Right forelimb (tissue), 1 donor: ENCODE measurements at regions not wholly inside any gene's neighbourhood (a gene's known extent, or its start where the extent isn't known, plus 50 kb on each side); places are given as distances from the start of the nearest gene placed in this dataset.

Source experiments
- DNase-seq: peaks from one replicate; pipeline ENCODE4 v3.0.0-alpha.2; 2018

- no peak for DNase-seq
Observed at GRCh38 chr12:125436686-125437085, 371.5 kb downstream of the AACS start.

- no peak for DNase-seq
Observed at GRCh38 chr12:125440399-125440798, 375.2 kb downstream of the AACS start.

GRCh38 chr12:125443341-125443740 lies 378.1 kb downstream of the AACS start:
- no peak for DNase-seq

GRCh38 chr12:125451408-125451807 lies 386.2 kb downstream of the AACS start:
- no peak for DNase-seq

GRCh38 chr12:125453751-125454150 lies 388.5 kb downstream of the AACS start:
- DNase-seq: no peak

GRCh38 chr12:125454291-125454690 lies 389.1 kb downstream of the AACS start:
- no peak for DNase-seq

- DNase-seq: no peak
Observed at GRCh38 chr12:125454786-125455480, 389.7 kb downstream of the AACS start.

- DNase-seq: no peak
Observed at GRCh38 chr12:125455556-125455955, 390.3 kb downstream of the AACS start.

- DNase-seq: no peak
Observed at GRCh38 chr12:125458552-125459268, 393.5 kb downstream of the AACS start.

GRCh38 chr12:125461831-125462230 lies 396.6 kb downstream of the AACS start:
- DNase-seq: no peak

GRCh38 chr12:125463386-125463785 lies 398.2 kb downstream of the AACS start:
- no peak for DNase-seq

GRCh38 chr12:125467363-125467762 lies 402.1 kb downstream of the AACS start:
- no peak for DNase-seq

GRCh38 chr12:125469683-125470082 lies 404.4 kb downstream of the AACS start:
- DNase-seq: no peak

GRCh38 chr12:125470838-125471783 lies 405.9 kb downstream of the AACS start:
- DNase-seq: no peak

- DNase-seq: no peak
Observed at GRCh38 chr12:125473501-125473900, 408.3 kb downstream of the AACS start.

- DNase-seq: no peak
Observed at GRCh38 chr12:125487336-125487735, 422.1 kb downstream of the AACS start.

- no peak for DNase-seq
Observed at GRCh38 chr12:125491553-125491952, 426.3 kb downstream of the AACS start.

GRCh38 chr12:125492354-125493270 lies 427.4 kb downstream of the AACS start:
- DNase-seq: no peak

- no peak for DNase-seq
Observed at GRCh38 chr12:125493704-125494308, 428.6 kb downstream of the AACS start.

GRCh38 chr12:125503128-125503527 lies 437.9 kb downstream of the AACS start:
- no peak for DNase-seq

- no peak for DNase-seq
Observed at GRCh38 chr12:125509195-125509594, 444.0 kb downstream of the AACS start.
